Liver (tissue), 8 donors: ENCODE measurements at regions not wholly inside any gene's neighbourhood (a gene's known extent, or its start where the extent isn't known, plus 50 kb on each side); places are given as distances from the start of the nearest gene placed in this dataset.

ENCODE experiments used
- DNase-seq: peaks from one replicate; pipeline ENCODE4 v3.0.0-alpha.2; 2017; ENCODE audit warnings: low spot score
- H3K27ac ChIP-seq, 2 donors: one replicate each; pipeline ENCODE4 v1.7.0; 2013; ENCODE audit warnings: inconsistent platforms in 2 of 2, low read length in 2 of 2, control low read depth in 1 of 2, low read depth in 1 of 2, mild to moderate bottlenecking in 1 of 2
- H3K27me3 ChIP-seq, 4 donors: one replicate each; pipeline versions ENCODE4 v1.6.1 to v1.7.0; 2013; ENCODE audit warnings: low read length in 3 of 4, inconsistent platforms in 1 of 4, mild to moderate bottlenecking in 1 of 4, moderate library complexity in 1 of 4; ENCODE audit not compliant: control insufficient read depth in 4 of 4, insufficient read depth in 4 of 4
- H3K36me3 ChIP-seq, 4 donors: one replicate each; pipeline versions ENCODE4 v1.6.1 to v1.7.0; 2013; ENCODE audit warnings: low read length in 3 of 4, mild to moderate bottlenecking in 3 of 4, low read depth in 1 of 4, moderate library complexity in 1 of 4; ENCODE audit not compliant: control insufficient read depth in 4 of 4, insufficient read depth in 3 of 4
- H3K4me1 ChIP-seq, 4 donors: one replicate each; pipeline versions ENCODE4 v1.6.1 to v1.7.0; 2013; ENCODE audit warnings: low read length in 3 of 4, mild to moderate bottlenecking in 3 of 4, moderate library complexity in 1 of 4; ENCODE audit not compliant: control insufficient read depth in 4 of 4, insufficient read depth in 4 of 4
- H3K4me3 ChIP-seq, 3 donors: one replicate each; pipeline versions ENCODE4 v1.6.1 to v1.7.0; 2013; ENCODE audit warnings: low read length in 3 of 3, control low read depth in 1 of 3, low read depth in 1 of 3, mild to moderate bottlenecking in 1 of 3
- H3K9ac ChIP-seq, 2 donors: one replicate each; pipeline ENCODE4 v1.7.0; 2013; ENCODE audit warnings: low read length in 2 of 2, mild to moderate bottlenecking in 2 of 2, moderate library complexity in 2 of 2, control low read depth in 1 of 2, low read depth in 1 of 2
- H3K9me3 ChIP-seq, 4 donors: one replicate each; pipeline versions ENCODE4 v1.6.1 to v1.7.0; 2013; ENCODE audit warnings: low read length in 3 of 4; ENCODE audit not compliant: control insufficient read depth in 4 of 4
- ATF3 ChIP-seq: IDR thresholded peaks from 2 replicates; pipeline ENCODE4 v1.6.1; 2016; ENCODE audit warnings: antibody characterized with exemption
- CTCF ChIP-seq: fragments of 150-350 bp; IDR thresholded peaks from 2 replicates; pipeline ENCODE4 v1.5.1; 2017; ENCODE audit warnings: improper control_type of control experiment, low read depth, low read length; ENCODE audit not compliant: missing input control
- EGR1 ChIP-seq, 2 donors: IDR thresholded peaks; 2 replicates each; pipeline ENCODE4 v1.6.1; 2016 to 2018; ENCODE audit warnings: antibody characterized with exemption in 2 of 2, low read depth in 2 of 2
- FOXA1 ChIP-seq: IDR thresholded peaks from 2 replicates; pipeline ENCODE4 v1.6.1; 2016; ENCODE audit warnings: antibody characterized with exemption
- FOXA2 ChIP-seq: IDR thresholded peaks from 2 replicates; pipeline ENCODE4 v1.6.1; 2016; ENCODE audit warnings: antibody characterized with exemption
- GABPA ChIP-seq, 2 donors: IDR thresholded peaks in 1 of 2; conservative IDR thresholded peaks in 1 of 2; 2 replicates each; pipeline ENCODE4 v1.6.1; 2016; ENCODE audit warnings: antibody characterized with exemption in 2 of 2, mild to moderate bottlenecking in 1 of 2, moderate library complexity in 1 of 2
- HNF4A ChIP-seq, 2 donors: conservative IDR thresholded peaks; 2 replicates each; pipeline ENCODE4 v1.6.1; 2016; ENCODE audit warnings: antibody characterized with exemption in 2 of 2, mild to moderate bottlenecking in 2 of 2
- HNF4G ChIP-seq: IDR thresholded peaks from 2 replicates; pipeline ENCODE4 v1.6.1; 2016; ENCODE audit warnings: antibody characterized with exemption
- JUND ChIP-seq, 2 donors: IDR thresholded peaks; 2 replicates each; pipeline ENCODE4 v1.6.1; 2016; ENCODE audit warnings: antibody characterized with exemption in 2 of 2
- MAX ChIP-seq: IDR thresholded peaks from 2 replicates; pipeline ENCODE4 v1.6.1; 2016; ENCODE audit warnings: antibody characterized with exemption
- NR2F2 ChIP-seq: IDR thresholded peaks from 2 replicates; pipeline ENCODE4 v1.6.1; 2016; ENCODE audit warnings: antibody characterized with exemption
- RAD21 ChIP-seq, 2 donors: IDR thresholded peaks; 2 replicates each; pipeline ENCODE4 v1.6.1; 2016; ENCODE audit warnings: antibody characterized with exemption in 2 of 2, mild to moderate bottlenecking in 2 of 2
- REST ChIP-seq: IDR thresholded peaks from 2 replicates; pipeline ENCODE4 v1.6.1; 2016; ENCODE audit warnings: antibody characterized with exemption, mild to moderate bottlenecking
- RXRA ChIP-seq, 2 donors: IDR thresholded peaks; 2 replicates each; pipeline ENCODE4 v1.6.1; 2017 to 2018; ENCODE audit warnings: antibody characterized with exemption in 2 of 2, mild to moderate bottlenecking in 1 of 2
- SP1 ChIP-seq: IDR thresholded peaks from 2 replicates; pipeline ENCODE4 v1.6.1; 2018; ENCODE audit warnings: antibody characterized with exemption, mild to moderate bottlenecking
- TAF1 ChIP-seq: conservative IDR thresholded peaks from 2 replicates; pipeline ENCODE4 v1.6.1; 2016; ENCODE audit warnings: antibody characterized with exemption, mild to moderate bottlenecking
- YY1 ChIP-seq: IDR thresholded peaks from 2 replicates; pipeline ENCODE4 v1.6.1; 2016; ENCODE audit warnings: antibody characterized with exemption, mild to moderate bottlenecking
- ZBTB33 ChIP-seq: IDR thresholded peaks from 2 replicates; pipeline ENCODE4 v1.6.1; 2016; ENCODE audit warnings: antibody characterized with exemption
- WGBS: extraction: QIAGEN DNeasy Blood & Tissue Kit; methylation state at CpG from one replicate; pipeline ENCODE4 v1.1.7; 2013; 5-methylcytosine and 5-hydroxymethylcytosine counted together
- donor health status: healthy.
- donor health status: healthy.
- donor health status: healthy.
- donor health status: healthy.
- donor health status: healthy.

GRCh38 chr18:47438001-47438400, 186.5 kb upstream of the SKOR2 start:
- TF ChIP-seq RAD21 (IDR thresholded peaks at IDR 0.05) (no peak), EGR1 (IDR thresholded peaks at IDR 0.05; ENCODE audit: low read depth in 2 of 2) (no peak), MAX (no peak), HNF4G (no peak), CTCF (no peak), JUND (IDR thresholded peaks at IDR 0.05) (no peak), ATF3 (no peak), TAF1 (no peak), FOXA1 (no peak), FOXA2 (no peak), HNF4A (conservative IDR thresholded peaks at IDR 0.05) (no peak), REST (no peak), ZBTB33 (no peak), NR2F2 (no peak), YY1 (no peak), SP1 (no peak), RXRA (IDR thresholded peaks at IDR 0.05) (no peak), GABPA (IDR thresholded peaks at IDR 0.05 in 1 of 2, conservative IDR thresholded peaks at IDR 0.05 in 1 of 2) (no peak)
- H3K9ac ChIP-seq, result no peak overlapping the region
- no peaks in the 10 kb centered on the region for H3K36me3 ChIP-seq
- H3K9me3 ChIP-seq, result no peaks in the 10 kb centered on the region
- H3K27ac ChIP-seq, result no peak overlapping the region
- H3K27me3 ChIP-seq, result peaks cover 0 to 9% (median 2%) of the 10 kb centered on the region in 4 donors
- H3K4me3 ChIP-seq, result no peak overlapping the region
- H3K4me1 ChIP-seq, result no peaks in the 10 kb centered on the region
- DNase-seq, result no peak

GRCh38 chr18:47436871-47437270, 185.4 kb upstream of the SKOR2 start:
- Histone ChIP-seq H3K9ac (no peak overlapping the region), H3K9me3 (no peaks in the 10 kb centered on the region), H3K27me3 (peaks cover 0 to 9% (median 2%) of the 10 kb centered on the region in 4 donors), H3K4me3 (no peak overlapping the region), H3K27ac (no peak overlapping the region), H3K36me3 (no peaks in the 10 kb centered on the region), H3K4me1 (no peaks in the 10 kb centered on the region)
- TF ChIP-seq GABPA (IDR thresholded peaks at IDR 0.05 in 1 of 2, conservative IDR thresholded peaks at IDR 0.05 in 1 of 2), result no peak
- TF ChIP-seq TAF1, result no peak
- no peak for TF ChIP-seq RXRA (IDR thresholded peaks at IDR 0.05)
- no peak for TF ChIP-seq RAD21 (IDR thresholded peaks at IDR 0.05)
- 44% methylated on average over 1 of the region's 1 CpG for WGBS
- no peak for DNase-seq
